ENCODE measurements at regions not wholly inside any gene's neighbourhood (a gene's known extent, or its start where the extent isn't known, plus 50 kb on each side); places are given as distances from the start of the nearest gene placed in this dataset.

DNA sequence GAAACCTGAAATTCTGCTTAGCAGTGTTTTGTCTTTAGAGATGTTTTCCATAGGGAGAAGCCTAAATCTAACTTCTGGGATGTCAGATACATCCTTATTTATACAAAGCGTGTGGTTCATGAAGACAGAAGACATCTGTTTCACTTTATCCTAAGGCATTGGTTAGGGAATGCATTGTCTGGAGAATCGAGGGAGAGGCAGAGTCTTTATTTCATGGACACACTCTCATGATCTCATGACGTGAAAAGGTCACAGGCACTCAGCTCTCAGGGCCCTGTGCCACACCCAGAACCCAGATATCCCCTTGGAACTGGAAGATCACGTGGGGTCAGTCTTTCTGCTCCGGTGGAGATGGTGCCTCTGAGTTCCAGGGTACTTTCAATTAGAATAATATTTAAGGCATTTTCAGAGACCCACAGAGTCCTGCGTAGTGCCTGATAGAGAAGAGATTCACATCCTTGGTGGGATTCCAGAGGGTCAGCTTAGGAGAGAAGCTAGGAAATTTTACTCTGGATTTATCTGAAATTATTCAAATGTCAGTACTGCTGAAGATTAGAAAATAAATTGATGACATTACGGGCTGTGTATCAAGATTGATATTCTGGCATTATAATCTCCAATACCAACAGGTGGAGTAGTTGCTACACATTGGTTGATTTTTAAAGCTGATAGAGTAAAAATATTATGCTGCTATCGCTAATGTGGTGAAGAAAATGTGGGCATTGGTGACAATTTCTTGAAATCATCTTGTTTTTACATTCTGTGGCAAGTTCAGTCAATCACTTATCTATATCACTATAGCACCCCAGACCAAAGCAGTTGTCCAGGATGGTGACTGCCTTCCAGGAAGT lies 378.3 kb downstream of the MTRR start:
- ATAC-seq = no peak
- TF ChIP-seq ESRRG (CRISPR knock-in tag; IDR thresholded peaks at IDR 0.05) (no peak), ZC3H10 (CRISPR knock-in tag; IDR thresholded peaks at IDR 0.05) (no peak), GLIS3 (CRISPR knock-in tag; IDR thresholded peaks at IDR 0.05) (no peak), ZNF565 (CRISPR knock-in tag; conservative IDR thresholded peaks at IDR 0.05; ENCODE audit: low read depth) (no peak), ARNTL (CRISPR knock-in tag; IDR thresholded peaks at IDR 0.05; ENCODE audit: borderline replicate concordance, low read depth) (no peak), CSRNP3 (CRISPR knock-in tag; IDR thresholded peaks at IDR 0.05) (no peak), ZNF8 (CRISPR knock-in tag; IDR thresholded peaks at IDR 0.05) (no peak), SNAI2 (CRISPR knock-in tag; IDR thresholded peaks at IDR 0.05) (no peak), BACH2 (CRISPR knock-in tag; IDR thresholded peaks at IDR 0.05; ENCODE audit: borderline replicate concordance) (no peak), ZFP30 (CRISPR knock-in tag; IDR thresholded peaks at IDR 0.05) (no peak), PPARA (CRISPR knock-in tag; IDR thresholded peaks at IDR 0.05; ENCODE audit: borderline replicate concordance) (no peak), CSDC2 (CRISPR knock-in tag; IDR thresholded peaks at IDR 0.05) (no peak), ZFP3 (CRISPR knock-in tag; IDR thresholded peaks at IDR 0.05) (no peak)
- TF ChIP-seq, protein P1, sequence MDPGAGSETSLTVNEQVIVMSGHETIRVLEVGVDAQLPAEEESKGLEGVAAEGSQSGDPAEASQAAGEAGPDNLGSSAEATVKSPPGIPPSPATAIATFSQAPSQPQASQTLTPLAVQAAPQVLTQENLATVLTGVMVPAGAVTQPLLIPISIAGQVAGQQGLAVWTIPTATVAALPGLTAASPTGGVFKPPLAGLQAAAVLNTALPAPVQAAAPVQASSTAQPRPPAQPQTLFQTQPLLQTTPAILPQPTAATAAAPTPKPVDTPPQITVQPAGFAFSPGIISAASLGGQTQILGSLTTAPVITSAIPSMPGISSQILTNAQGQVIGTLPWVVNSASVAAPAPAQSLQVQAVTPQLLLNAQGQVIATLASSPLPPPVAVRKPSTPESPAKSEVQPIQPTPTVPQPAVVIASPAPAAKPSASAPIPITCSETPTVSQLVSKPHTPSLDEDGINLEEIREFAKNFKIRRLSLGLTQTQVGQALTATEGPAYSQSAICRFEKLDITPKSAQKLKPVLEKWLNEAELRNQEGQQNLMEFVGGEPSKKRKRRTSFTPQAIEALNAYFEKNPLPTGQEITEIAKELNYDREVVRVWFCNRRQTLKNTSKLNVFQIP (CRISPR knock-in tag; IDR thresholded peaks at IDR 0.05; ENCODE audit: borderline replicate concordance, low read depth) = no peak

DNA sequence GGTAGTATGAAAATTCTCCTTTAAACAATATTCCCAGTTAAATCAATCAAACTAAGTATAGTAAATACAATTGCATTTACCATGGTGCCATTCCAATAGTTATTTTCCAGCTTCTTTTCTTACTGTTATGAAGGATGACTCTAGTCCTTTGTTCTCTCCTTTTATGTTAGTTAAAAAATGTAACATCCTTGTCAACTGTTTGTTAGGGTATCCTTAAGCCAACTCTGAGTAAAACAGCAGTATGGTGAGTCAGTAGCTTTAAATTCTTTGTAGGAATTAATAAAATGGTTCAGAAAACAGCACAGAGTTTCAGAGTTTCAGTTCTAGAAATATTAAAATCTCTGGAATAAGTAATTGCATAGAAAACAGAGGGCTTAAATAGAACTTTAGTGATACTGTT lies 384.4 kb downstream of the MTRR start:
- no peak for ATAC-seq
- TF ChIP-seq ARNTL (CRISPR knock-in tag; IDR thresholded peaks at IDR 0.05; ENCODE audit: borderline replicate concordance, low read depth) (no peak), TSHZ2 (CRISPR knock-in tag; IDR thresholded peaks at IDR 0.05) (no peak), TOX (CRISPR knock-in tag; IDR thresholded peaks at IDR 0.05; ENCODE audit: borderline replicate concordance) (no peak), CSRNP3 (CRISPR knock-in tag; IDR thresholded peaks at IDR 0.05) (no peak), OSR1 (CRISPR knock-in tag; IDR thresholded peaks at IDR 0.05) (no peak), PPARA (CRISPR knock-in tag; IDR thresholded peaks at IDR 0.05; ENCODE audit: borderline replicate concordance) (no peak), ZNF70 (CRISPR knock-in tag; IDR thresholded peaks at IDR 0.05) (no peak)

- no peak for ATAC-seq
- TF ChIP-seq ZFP30 (CRISPR knock-in tag; IDR thresholded peaks at IDR 0.05) = no peak
- no peak for TF ChIP-seq RARB (CRISPR knock-in tag; IDR thresholded peaks at IDR 0.05)
- no peak for TF ChIP-seq PPARA (CRISPR knock-in tag; IDR thresholded peaks at IDR 0.05; ENCODE audit: borderline replicate concordance)
- TF ChIP-seq ISL1 (CRISPR knock-in tag; IDR thresholded peaks at IDR 0.05) = no peak
- no peak for TF ChIP-seq BACH2 (CRISPR knock-in tag; IDR thresholded peaks at IDR 0.05; ENCODE audit: borderline replicate concordance)
- TF ChIP-seq, protein P1 (CRISPR knock-in tag; IDR thresholded peaks at IDR 0.05; ENCODE audit: borderline replicate concordance, low read depth) = no peak
- no peak for TF ChIP-seq ZNF8 (CRISPR knock-in tag; IDR thresholded peaks at IDR 0.05)
- TF ChIP-seq CSDC2 (CRISPR knock-in tag; IDR thresholded peaks at IDR 0.05) = no peak
- no peak for TF ChIP-seq GLIS3 (CRISPR knock-in tag; IDR thresholded peaks at IDR 0.05)
- TF ChIP-seq TCF4 (CRISPR knock-in tag; IDR thresholded peaks at IDR 0.05; ENCODE audit: borderline replicate concordance) = no peak
- no peak for TF ChIP-seq TOX (CRISPR knock-in tag; IDR thresholded peaks at IDR 0.05; ENCODE audit: borderline replicate concordance)
These were observed 385.7 kb downstream of the MTRR start for GRCh38 chr5:8254674-8255073.

Measured in SK-N-SH treated with all-trans-retinoic acid at 6 μM for 48 hours (cell line).